NCI-H1436 treated with DMSO at 0.1 percent for 48 hours (cell line): ENCODE measurements at regions not wholly inside any gene's neighbourhood (a gene's known extent, or its start where the extent isn't known, plus 50 kb on each side); places are given as distances from the start of the nearest gene placed in this dataset.
"Not testable (repeated sequence)": the region's sequence is repeated elsewhere in the genome, so short reads cannot be mapped to it uniquely, and the experiment has no call there.

ENCODE experiments used
- DNase-seq: peaks from one replicate; lab custom pipeline; 2025; lab: John Stamatoyannopoulos, UW

DNA sequence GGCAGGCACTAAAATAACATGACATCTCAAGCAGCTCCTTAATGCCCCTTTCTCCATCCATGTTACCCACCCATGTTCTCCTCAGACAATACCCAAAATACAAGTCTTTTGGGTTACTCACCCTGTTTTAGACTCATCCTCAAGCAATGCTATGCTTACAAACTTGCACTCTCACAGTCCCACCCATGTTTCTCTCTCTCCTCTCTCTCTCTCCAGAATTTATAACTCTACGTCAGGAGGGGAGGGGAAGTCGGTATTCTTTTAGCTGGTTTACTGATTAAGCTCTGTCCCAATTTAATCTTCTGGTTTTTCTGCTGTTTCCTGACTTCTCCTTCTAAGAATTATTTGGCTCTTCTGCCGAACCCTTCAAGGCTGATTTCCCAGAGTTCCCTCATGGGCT is 98.0 kb upstream of the NR5A2 start:
- DNase-seq, result no peak

DNA sequence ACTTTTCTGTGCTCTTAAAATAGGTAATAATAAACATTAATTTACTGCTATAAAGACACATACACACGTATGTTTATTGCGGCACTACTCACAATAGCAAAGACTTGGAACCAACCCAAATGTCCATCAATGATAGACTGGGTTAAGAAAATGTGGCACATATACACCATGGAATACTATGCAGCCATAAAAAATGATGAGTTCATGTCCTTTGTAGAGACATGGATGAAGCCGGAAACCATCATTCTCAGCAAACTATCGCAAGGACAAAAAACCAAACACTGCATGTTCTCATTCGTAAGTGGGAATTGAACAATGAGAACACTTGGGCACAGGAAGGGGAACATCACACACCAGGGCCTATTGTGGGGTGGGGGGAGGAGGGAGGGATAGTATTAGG is 97.4 kb upstream of the NR5A2 start:
- DNase-seq, result not testable (repeated sequence)

DNA sequence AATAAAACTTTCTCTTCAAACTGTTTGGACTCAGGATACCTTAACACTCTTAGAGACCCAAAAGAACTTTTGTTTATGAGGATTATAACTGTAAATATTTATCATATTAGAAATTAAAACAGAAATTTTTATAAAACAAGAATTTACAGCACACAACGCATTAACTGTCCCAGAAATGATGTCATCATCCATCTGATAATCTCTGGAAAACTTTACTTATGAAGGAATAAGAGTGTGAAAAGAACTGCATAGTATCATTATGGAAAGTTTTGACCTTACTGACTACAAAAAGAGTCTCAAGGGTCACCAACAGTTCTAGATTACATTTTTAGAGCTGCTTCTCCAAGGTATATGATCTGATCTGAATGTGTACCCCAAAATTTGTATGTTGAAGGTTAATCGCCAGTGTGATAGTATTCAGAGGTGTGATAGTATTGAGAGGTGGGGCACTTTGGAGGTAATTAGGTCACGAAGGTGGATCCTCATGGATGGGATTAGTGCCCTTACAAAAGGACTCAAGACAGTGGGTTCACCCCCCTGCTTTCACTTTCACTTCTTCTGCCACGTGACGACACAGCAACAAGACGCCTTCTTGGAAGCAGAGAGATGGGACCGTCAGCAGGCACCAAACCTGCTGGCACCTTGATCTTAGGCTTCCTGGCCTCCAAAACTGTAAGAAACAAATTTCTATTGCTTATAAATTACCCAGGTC is 95.7 kb upstream of the NR5A2 start:
- no peak for DNase-seq

DNA sequence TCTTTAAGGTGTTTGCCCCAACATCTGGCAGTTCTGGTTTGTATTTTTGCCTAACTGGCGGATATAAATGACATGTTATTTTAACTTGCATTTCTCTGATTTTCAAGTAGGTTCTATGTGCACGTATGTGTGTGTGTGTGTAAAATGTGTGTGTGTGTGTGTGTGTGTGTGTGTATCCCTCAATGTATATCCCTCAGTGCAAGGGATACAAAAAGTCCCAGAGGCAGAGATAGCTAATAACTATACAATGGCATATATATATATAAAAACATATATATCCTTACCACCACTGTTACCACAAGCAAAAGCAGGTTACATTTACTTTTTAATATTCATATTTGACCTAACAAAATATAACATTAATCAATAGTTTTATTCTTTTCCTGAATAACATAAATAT is 95.0 kb upstream of the NR5A2 start:
- DNase-seq, result no peak

DNA sequence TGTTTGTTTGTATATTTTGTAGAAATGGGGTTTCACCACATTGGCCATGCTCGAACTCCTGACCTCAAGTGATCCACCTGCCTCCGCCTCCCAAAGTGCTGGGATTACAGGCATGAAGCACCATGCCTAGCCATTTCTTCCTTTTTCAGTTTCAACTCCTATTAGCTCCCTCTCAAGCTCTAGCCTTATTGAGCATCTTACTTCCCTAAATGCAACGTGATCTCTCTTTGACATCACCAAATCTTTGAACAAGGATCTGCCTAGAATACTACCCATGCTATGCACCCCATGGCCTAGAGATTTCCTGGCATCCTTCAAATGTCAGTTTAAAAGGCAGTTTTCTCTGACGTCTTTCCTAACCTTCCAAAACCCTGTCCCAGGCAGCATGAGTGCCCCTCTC is 91.1 kb upstream of the NR5A2 start:
- DNase-seq, result no peak

DNA sequence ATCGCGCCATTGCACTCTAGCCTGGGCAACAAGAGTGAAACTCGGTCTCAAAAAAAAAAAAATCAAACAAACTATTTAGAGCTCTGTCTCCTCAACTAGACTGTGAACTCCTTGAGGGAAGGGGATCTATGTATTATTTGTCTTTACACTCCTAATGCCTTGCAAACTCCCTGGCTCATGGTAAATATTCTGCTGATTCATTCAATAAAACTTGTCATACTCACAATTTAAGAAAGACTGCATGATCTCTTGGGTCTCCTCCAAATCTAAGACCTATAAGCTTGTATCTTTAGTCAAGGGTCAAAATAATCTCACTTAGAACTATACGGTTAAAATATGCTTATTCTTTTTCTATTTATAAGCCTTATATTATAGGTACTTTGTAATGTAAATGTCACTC is 90.3 kb upstream of the NR5A2 start:
- DNase-seq, result no peak

DNA sequence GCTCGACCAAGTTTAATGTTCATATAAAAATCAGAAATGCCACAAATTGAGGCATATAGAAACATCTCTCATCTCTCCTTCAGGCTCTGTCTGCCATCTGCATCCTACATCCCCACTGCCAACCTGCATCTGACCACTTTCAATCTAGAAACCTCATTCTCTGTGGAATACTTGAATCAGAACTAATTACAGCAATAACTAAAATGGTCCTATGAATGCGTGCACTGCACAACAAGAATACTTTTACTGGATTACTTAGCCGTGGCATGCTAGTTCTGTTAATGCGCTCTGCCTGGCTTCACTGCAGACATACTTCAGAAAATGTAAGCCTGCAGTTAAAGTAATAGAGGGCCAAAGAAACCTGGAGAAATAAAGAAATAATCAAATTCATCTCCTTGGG is 89.8 kb upstream of the NR5A2 start:
- peak; percentile 68 for DNase-seq

DNA sequence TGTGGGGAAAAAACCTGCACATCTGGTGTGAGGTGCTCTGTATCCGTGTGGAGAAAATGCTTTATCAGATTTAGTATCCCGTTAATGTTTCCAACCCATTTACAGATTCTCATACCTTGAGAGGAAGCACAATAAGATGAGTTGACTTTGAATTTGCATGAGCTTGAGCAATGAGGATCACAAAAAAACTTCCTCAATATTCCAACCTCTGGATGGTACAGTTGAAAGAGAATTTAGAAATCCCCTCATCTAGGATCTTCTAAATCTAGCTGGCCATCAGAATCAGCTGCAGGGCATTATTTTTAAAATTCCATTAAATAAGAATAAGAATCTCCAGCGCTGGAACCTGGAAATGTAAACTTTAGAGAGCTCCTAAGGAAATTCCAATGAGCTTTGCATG is 82.5 kb upstream of the NR5A2 start:
- no peak for DNase-seq

DNA sequence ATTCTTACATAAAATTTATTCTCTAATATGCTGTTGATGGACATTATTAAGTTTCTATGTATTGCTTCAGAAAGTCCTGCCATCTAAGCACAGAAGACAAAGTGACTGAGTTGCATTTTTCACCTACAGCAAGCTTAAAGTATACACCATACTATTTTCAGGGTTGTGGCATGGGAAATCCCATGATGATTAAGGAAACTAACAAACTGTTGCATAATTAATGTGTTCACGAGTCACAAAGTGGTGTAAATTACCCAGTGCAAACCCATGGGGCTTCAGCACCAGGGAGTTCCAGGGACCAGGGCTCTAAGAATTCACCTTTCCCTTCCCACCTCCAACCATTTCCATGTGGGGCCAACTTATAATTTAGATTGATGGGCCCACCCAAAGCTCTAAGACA is 81.9 kb upstream of the NR5A2 start:
- no peak for DNase-seq

DNA sequence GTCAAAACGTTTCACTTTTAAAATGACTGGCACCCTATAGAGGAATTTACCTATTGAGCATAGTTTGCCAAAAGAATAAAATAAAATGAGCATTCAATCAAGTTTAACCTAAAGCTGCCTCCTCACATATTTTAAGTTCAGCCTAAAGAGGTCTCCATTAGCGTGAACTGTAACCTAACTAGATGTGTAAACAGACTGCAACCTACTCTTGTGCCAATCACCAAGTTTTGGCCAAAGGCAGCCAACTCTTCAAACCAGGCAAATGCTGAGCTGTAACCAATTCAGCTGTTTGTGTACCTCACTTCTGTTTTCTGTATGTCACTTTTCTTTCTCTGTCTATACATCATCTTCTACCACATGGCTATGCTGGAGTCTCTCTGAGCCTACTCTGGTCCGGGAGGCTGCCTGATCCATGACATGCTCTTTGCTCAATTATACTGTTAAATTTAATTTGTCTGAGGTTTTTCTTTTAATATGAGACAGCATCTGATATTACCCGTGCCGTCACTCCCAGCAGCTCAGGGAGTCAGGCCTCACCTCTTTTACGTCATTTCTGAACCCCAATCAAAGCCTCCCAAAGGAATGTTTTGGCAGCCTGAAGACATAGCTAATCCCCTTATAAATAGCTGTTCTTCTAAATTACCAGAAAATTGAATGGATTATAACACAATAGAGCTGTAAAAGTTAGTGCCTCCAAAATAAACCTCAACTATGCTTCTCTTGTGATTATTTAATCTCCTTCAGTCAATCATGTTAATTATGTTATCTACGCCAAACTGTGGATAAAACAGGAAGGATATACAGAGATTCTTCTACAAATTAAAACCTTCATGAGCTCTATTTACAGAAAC is 81.0 kb upstream of the NR5A2 start:
- DNase-seq, result no peak

DNA sequence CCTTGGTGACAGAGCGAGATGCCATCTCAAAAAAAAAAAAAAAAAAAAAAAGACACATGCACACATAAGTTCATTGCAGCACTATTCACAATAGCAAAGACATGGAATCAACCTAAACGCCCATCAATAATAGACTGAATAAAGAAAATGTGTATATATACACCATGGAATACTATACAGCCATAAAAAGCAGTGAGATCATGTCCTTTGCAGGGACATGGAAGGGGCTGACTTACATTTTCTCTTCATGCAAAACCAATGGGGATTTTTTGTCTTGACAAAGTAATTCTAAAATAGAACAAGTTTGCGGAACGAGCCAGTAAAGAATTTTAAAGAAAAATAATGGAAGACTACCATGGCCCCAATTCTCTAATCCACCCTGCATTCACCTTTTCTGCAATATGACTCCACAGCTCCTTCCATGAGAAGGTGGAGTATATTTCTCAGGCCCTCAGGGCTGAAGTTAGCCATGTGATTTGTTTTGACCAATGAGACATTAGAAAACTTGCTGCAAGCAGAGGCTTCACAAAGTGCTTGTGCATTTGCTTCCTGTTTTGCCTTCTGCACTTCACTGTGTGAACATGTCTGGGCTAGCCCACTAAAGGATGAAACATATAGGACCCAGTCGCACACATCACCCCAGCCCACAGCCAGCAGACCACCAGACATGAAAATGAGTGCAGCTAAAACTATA is 78.8 kb upstream of the NR5A2 start:
- peak; percentile 47 for DNase-seq

DNA sequence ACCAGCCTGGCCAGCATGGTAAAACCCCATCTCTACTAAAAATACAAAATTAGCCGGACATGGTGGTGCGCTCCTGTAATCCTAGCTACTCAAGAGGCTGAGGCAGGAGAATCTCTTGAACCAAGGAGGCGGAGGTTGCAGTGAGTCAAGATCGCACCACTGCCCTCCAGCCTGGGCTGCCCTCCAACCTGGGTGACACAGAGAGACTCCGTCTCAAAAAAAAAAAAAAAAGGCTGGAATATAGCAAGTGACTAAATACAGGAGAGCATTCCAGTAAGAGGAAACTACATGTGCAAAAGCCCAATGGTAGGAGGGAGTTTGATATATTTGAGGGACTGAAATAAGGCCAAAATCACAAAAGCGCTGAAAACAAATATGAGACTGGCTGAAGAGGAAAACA is 76.5 kb upstream of the NR5A2 start:
- not testable (repeated sequence) for DNase-seq

DNA sequence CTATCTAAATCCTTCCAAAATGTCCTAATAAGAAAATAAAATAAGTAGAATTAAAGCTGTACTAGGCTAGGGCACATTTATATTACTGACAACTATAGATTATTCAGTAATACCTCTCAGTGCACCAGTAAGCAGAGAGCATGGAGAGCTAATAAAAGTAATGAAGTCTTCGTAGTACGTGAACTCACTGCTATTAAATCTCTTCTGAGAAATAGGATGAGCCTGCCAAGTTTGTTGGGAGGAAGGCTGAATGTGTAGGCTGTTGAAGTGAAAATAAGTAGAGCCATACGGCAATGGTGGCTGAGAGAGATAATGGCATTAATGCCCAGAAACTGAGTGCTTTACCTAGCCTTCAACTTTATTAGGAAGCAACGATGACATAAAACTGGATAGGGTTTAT is 73.9 kb upstream of the NR5A2 start:
- DNase-seq, result no peak

DNA sequence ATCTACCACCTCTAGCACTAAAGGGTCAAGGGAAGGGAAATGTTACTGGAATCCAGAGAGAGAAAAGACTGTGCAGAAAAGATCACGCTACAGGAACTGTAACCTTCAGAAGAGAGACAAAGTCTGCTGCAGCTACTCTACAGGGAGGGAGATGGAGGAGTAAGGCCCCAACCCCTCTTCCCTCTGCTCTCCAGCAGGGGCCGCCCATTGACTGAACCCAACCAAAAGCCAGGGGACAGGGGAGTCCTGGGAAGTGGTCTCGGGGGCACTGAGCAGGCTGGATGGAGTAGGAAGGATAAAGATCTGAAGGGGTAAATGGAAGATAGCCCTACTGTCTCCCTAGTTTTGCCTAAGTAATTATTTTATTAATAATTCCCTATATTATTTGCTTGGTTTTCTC is 72.8 kb upstream of the NR5A2 start:
- no peak for DNase-seq

DNA sequence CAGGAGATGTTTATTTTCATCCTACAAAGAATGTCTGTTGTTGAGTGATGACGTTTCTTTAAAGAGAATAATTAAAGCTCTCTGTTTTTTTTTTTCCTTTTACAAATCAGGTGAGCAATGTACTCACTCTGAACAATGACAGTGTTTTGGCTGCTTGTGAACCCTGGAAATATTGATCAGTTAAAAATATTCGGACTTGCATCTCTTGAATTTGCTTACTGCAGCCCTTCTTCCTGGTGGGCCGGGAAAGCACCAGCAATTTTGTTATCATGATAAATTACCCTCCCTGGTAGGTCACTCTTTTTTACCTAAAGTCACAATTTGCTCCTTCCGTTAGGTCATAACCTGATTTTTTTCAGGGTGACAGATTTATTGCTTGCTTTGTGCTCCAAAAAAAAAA is 72.3 kb upstream of the NR5A2 start:
- DNase-seq, result no peak

DNA sequence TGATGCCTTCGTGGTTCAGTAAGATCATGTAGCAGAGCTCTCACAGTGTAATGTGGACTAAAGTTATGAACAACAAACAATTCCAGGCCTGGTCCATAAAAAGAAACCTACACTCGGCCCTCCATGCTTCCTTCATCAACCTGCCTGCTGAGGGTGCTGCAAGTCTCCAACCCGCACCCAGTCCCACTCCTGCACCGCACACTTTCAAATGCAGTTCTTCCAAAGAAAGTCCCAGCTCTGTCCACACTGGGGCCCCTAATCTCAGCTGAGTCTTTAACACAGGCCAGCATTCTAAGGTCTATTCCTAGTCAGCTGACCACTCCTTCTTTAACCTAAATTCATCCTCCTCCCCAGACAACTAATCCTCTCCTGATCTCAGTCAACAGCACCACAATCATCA is 71.5 kb upstream of the NR5A2 start:
- DNase-seq, result no peak

DNA sequence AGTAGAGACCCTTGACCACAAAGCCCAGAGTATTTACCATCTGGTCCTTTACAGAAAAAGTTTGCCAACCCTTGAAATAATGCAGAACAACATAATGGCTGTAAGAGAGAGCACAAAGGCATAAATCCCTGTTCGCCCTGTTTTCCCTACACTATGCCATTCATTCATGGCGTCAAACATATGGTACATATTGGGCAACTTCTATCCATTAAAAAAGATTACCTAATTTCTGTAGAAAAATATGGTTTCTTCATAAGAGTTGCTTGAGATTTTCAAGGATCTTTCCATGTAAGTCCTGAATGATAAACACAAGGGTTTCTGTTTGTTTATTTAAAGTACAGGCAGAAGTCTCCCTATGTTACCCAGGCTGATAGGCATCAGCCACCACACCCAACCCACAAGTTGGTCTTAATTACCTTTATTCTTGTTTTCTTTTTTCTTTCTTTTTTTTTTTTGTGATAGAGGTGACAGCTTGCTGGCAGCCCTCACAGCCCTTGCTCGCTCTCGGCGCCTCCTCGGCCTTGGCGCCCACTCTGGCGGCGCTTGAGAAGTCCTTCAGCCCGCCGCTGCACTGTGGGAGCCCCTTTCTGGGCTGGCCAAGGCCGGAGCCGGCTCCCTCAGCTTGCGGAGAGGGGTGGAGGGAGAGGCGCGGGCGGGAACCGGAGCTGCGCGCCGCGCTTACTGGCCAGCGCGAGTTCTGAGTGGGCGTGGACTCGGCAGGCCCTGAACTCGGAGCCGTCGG is 68.3 kb upstream of the NR5A2 start:
- no peak for DNase-seq

DNA sequence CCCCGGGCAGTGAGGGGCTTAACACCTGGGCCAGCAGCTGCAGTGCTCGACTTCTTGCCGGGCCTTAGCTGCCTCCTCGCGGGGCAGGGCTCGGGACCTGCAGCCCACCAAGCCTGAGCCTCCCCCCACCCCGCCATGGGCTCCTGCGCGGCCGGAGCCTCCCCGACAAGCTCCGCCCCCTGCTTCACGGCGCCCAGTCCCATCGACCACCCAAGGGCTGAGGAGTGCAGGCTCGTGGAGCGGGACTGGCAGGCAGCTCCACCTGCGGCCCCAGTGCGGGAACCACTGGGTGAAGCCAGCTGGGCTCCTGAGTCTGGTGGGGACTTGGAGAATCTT is 67.8 kb upstream of the NR5A2 start:
- no peak for DNase-seq

DNA sequence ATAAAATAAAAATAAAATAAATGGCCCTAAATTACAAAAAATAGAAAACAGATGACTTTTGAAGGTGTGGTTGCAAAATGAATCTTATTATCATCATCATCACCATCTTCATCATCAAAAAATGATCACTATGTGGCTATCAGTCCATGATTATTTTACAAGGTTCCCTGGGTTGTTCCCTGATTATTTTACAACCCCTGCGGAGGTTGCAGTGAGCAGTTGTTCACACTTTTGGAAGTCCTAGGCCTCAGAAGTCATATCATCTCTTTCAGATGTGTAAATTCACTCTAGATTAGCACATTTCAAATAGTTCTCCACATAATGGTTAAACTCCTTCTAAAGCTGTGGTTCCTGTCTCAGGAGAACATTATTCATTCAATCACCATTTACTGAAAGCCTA is 57.4 kb upstream of the NR5A2 start:
- no peak for DNase-seq

DNA sequence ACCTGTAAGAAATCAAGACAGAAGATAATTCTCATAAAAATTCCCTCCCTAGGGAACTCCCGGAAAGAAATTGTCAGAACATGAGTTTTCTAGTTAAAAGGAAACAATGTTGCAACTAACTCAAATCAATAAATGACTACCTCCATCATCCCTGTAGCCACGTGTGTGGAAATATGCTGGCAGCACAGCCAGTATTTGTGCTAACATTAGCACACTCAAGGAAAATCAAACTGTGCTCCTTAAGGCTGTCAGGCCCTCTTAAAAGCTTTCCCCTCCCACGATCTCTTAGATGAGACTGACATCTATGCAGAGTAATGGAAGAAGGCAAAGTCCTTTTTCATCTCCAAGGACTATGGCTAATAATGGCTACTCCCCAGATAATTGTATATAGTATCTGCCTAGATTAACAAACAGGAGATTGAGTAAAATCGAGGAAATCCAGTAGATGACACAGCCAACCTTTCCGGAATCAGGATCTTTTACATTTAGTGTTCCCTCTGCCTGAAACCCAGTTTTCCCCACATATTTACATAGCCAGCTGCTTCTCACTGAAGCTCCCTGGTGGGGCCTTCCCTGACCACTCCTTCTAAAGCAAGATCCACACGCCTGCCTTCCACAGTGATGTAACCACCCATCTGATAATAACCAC is 50.9 kb upstream of the NR5A2 start:
- no peak for DNase-seq
